ENCODE measurements at regions not wholly inside any gene's neighbourhood (a gene's known extent, or its start where the extent isn't known, plus 50 kb on each side); places are given as distances from the start of the nearest gene placed in this dataset.

DNA sequence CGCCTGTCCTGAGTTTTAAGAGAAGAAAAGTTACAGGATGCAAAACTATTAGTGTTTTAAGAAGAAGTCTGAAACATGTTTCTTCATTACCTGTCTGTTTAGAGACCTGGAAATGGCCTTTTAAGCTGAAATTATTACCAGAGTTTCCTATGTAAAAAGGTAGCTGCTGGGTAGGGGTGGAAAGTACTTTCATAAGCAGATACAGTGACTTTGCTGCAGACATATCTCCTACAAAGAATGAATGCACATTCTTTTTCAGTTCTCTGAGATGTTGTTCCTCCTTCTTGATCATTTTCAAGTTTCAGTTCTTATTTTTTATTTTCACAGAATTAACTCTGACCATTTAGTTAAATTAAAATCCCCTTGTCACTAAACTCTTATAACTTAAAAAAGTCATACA, 1329.6 kb downstream of the KCNT2 start:
- TF ChIP-seq, protein P1, sequence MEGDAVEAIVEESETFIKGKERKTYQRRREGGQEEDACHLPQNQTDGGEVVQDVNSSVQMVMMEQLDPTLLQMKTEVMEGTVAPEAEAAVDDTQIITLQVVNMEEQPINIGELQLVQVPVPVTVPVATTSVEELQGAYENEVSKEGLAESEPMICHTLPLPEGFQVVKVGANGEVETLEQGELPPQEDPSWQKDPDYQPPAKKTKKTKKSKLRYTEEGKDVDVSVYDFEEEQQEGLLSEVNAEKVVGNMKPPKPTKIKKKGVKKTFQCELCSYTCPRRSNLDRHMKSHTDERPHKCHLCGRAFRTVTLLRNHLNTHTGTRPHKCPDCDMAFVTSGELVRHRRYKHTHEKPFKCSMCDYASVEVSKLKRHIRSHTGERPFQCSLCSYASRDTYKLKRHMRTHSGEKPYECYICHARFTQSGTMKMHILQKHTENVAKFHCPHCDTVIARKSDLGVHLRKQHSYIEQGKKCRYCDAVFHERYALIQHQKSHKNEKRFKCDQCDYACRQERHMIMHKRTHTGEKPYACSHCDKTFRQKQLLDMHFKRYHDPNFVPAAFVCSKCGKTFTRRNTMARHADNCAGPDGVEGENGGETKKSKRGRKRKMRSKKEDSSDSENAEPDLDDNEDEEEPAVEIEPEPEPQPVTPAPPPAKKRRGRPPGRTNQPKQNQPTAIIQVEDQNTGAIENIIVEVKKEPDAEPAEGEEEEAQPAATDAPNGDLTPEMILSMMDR (IDR thresholded peaks at IDR 0.05), result no peak
- TF ChIP-seq POLR2AphosphoS5 (IDR thresholded peaks at IDR 0.05) (no peak), EP300 (IDR thresholded peaks at IDR 0.05) (no peak)
